ENCODE measurements at regions not wholly inside any gene's neighbourhood (a gene's known extent, or its start where the extent isn't known, plus 50 kb on each side); places are given as distances from the start of the nearest gene placed in this dataset.

DNA sequence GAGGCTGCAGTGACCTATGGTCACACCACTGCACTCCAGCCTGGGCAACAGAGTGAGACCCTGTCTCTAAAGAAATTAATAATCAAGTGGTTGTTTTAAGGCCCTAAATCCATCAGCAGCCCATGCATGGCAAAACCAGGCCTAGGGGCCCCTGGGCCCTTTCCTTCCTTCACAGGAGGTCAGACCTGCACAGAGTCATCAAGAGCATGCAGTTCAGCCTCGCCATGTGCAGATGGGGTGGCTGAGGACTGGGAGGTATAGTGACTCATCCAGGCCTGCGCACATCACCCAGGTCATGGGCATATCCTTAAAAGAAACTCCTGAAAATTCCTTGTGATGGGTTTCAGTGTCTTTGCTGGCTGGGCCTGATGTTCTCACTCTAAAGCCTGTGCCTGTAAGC lies 72.4 kb upstream of the AMZ2 start:
- Mint-ChIP-seq H3K27ac (no peak overlapping the region), H3K9me3 (no peaks in the 10 kb centered on the region; a peak in 1 of 5 replicates), H3K4me3 (no peak overlapping the region), H3K4me1 (peaks cover 0 to 3% of the 10 kb centered on the region in 2 experiments; a peak in 1 of 4 replicates), H3K36me3 (ENCODE audit: insufficient read depth in 1 of 3, low read depth in 3 of 3) (no peaks in the 10 kb centered on the region), H3K27me3 (ENCODE audit: low read depth) (peaks cover 17% of the 10 kb centered on the region)
- Histone ChIP-seq H2AFZ (ENCODE audit: low read length) (no peak overlapping the region), H3K9me3 (ENCODE audit: control insufficient read depth, low read depth, low read length) (no peaks in the 10 kb centered on the region), H4K20me1 (ENCODE audit: control insufficient read depth, insufficient read depth, insufficient read length) (no peaks in the 10 kb centered on the region), H2BK15ac (ENCODE audit: low read depth, low read length) (no peak overlapping the region), H4K91ac (ENCODE audit: insufficient read length, low read depth, low read length) (no peak overlapping the region), H3K27ac (ENCODE audit: insufficient read length, low read depth, low read length) (no peak overlapping the region), H3K14ac (ENCODE audit: insufficient read depth, low read length) (no peak overlapping the region), H2BK120ac (ENCODE audit: low read depth, low read length, poor library complexity, severe bottlenecking) (no peak overlapping the region), H4K8ac (replicated peaks; ENCODE audit: insufficient read length, low read depth, low read length) (no peak overlapping the region), H2AK5ac (ENCODE audit: insufficient read length, low read length) (no peak overlapping the region), H2BK12ac (ENCODE audit: insufficient read length, low read depth, low read length) (no peak overlapping the region), H3K23me2 (ENCODE audit: insufficient read length, low read depth, low read length, poor library complexity, severe bottlenecking) (no peaks in the 10 kb centered on the region), H2BK20ac (ENCODE audit: low read depth, low read length, poor library complexity, severe bottlenecking) (no peak overlapping the region), H3T11ph (ENCODE audit: low read length) (no peak overlapping the region), H3K79me1 (ENCODE audit: insufficient read depth, low read depth, low read length, poor library complexity, severe bottlenecking) (no peaks in the 10 kb centered on the region), H3K4me2 (ENCODE audit: insufficient read depth, insufficient read length, low read length) (no peak overlapping the region), H3K56ac (ENCODE audit: insufficient read length, low read depth, low read length) (no peak overlapping the region), H3K4me1 (ENCODE audit: insufficient read depth, low read length) (no peaks in the 10 kb centered on the region), H4K5ac (ENCODE audit: insufficient read length, low read depth, low read length) (no peak overlapping the region), H3K79me2 (ENCODE audit: insufficient read depth, low read length) (no peaks in the 10 kb centered on the region), H2BK5ac (ENCODE audit: insufficient read length, low read length) (no peak overlapping the region), H3K23ac (ENCODE audit: insufficient read length, low read depth, low read length) (no peak overlapping the region), H3K4ac (ENCODE audit: low read depth, low read length) (no peak overlapping the region), H3K9ac (ENCODE audit: extremely low read depth, insufficient read length, low read length) (no peak overlapping the region), H3K27me3 (ENCODE audit: insufficient read depth, low read length) (no peaks in the 10 kb centered on the region), H3K18ac (ENCODE audit: insufficient read length, low read depth, low read length) (no peak overlapping the region)
- TF ChIP-seq, protein P1, sequence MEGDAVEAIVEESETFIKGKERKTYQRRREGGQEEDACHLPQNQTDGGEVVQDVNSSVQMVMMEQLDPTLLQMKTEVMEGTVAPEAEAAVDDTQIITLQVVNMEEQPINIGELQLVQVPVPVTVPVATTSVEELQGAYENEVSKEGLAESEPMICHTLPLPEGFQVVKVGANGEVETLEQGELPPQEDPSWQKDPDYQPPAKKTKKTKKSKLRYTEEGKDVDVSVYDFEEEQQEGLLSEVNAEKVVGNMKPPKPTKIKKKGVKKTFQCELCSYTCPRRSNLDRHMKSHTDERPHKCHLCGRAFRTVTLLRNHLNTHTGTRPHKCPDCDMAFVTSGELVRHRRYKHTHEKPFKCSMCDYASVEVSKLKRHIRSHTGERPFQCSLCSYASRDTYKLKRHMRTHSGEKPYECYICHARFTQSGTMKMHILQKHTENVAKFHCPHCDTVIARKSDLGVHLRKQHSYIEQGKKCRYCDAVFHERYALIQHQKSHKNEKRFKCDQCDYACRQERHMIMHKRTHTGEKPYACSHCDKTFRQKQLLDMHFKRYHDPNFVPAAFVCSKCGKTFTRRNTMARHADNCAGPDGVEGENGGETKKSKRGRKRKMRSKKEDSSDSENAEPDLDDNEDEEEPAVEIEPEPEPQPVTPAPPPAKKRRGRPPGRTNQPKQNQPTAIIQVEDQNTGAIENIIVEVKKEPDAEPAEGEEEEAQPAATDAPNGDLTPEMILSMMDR (conservative IDR thresholded peaks at IDR 0.05), result no peak
- WGBS (ENCODE audit: extremely low coverage, insufficient read length, low lambda C conversion rate), result no CpG with 5 or more reads among the region's 2 CpGs
- DNase-seq, result no peak

All from H9 (cell line).